Peyer's patch (tissue), 4 donors: ENCODE measurements at regions not wholly inside any gene's neighbourhood (a gene's known extent, or its start where the extent isn't known, plus 50 kb on each side); places are given as distances from the start of the nearest gene placed in this dataset.

ENCODE experiments used
- POLR2A ChIP-seq, 2 donors: fragments of 450-650 bp; IDR thresholded peaks; one replicate each; pipeline ENCODE4 v1.5.1; 2017; ENCODE audit warnings: antibody characterized with exemption in 2 of 2, mild to moderate bottlenecking in 2 of 2, moderate library complexity in 2 of 2
- TF ChIP-seq, protein P1 (sequence below), 6 experiments: fragments of 450-650 bp in 4 of 6; fragments of 200-600 bp in 2 of 6; sonication (generic) in 1 of 6; IDR thresholded peaks; one replicate each; pipeline ENCODE4 v1.5.1; 2017 to 2019; ENCODE audit warnings: antibody characterized with exemption in 6 of 6, mild to moderate bottlenecking in 3 of 6, moderate library complexity in 1 of 6

DNA sequence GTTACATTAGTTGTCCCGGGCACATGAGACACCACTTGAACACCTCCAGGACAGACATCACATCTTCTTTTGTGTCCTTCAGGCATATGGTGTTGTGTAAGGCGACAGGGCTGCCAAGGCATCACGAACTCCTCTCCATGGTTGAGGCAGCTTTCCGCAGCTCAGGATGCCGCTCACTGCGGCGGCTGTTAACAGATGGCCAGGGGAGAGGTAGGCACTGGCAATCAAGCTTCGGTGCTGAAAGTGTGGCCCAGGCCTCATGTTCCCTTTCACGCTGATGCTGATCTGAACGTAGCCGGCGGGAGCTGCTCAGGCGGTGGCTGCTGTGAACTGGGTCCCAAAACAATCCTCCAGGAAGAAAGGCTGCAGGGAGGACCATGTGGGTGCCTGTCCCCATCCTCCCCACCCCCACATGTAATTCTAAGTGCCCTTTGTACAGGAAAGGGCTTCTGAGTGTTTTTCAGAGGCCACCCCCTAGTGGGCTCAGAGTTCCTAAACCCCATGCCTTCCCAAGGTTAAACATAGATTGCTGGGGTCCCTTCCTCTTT lies 287.1 kb upstream of the AJAP1 start:
- TF ChIP-seq, protein P1, sequence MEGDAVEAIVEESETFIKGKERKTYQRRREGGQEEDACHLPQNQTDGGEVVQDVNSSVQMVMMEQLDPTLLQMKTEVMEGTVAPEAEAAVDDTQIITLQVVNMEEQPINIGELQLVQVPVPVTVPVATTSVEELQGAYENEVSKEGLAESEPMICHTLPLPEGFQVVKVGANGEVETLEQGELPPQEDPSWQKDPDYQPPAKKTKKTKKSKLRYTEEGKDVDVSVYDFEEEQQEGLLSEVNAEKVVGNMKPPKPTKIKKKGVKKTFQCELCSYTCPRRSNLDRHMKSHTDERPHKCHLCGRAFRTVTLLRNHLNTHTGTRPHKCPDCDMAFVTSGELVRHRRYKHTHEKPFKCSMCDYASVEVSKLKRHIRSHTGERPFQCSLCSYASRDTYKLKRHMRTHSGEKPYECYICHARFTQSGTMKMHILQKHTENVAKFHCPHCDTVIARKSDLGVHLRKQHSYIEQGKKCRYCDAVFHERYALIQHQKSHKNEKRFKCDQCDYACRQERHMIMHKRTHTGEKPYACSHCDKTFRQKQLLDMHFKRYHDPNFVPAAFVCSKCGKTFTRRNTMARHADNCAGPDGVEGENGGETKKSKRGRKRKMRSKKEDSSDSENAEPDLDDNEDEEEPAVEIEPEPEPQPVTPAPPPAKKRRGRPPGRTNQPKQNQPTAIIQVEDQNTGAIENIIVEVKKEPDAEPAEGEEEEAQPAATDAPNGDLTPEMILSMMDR (IDR thresholded peaks at IDR 0.05), result no peak
- no peak for TF ChIP-seq POLR2A (IDR thresholded peaks at IDR 0.05)
